ENCODE measurements at regions not wholly inside any gene's neighbourhood (a gene's known extent, or its start where the extent isn't known, plus 50 kb on each side); places are given as distances from the start of the nearest gene placed in this dataset.
"Not testable (repeated sequence)": the region's sequence is repeated elsewhere in the genome, so short reads cannot be mapped to it uniquely, and the experiment has no call there.

GRCh38 chr1:145553795-145554194 is 54.0 kb upstream of the GPR89A start:
- not testable (repeated sequence) for H3K4me3 Mint-ChIP-seq
- H3K27me3 Mint-ChIP-seq, result peaks cover 16% of the 10 kb centered on the region

DNA sequence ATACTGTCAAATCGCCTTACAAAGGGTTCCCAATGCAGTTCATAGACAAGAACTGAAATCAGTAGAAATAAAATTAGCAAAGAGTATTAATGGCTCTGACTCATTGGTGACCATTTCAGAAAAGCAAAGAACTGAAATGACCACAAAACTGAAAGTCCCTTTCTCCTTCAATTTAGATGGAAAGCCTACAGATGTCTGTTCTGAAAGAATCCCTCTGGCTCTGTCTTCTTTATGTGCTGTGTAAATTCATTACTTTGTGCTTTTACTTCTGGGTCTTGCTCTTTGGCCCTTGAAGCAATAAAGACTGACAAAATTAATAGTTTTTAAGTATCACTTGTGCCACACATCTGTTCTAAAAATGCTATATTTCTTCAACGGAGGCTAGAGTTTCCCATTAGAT is 62.7 kb upstream of the GPR89A start:
- Mint-ChIP-seq H3K27me3 (peaks cover 24% of the 10 kb centered on the region), H3K4me1 (no peaks in the 10 kb centered on the region), H3K27ac (no peak overlapping the region), H3K36me3 (ENCODE audit: low read depth) (no peaks in the 10 kb centered on the region), H3K4me3 (no peak overlapping the region)
- no peaks in the 10 kb centered on the region for H3K9me3 ChIP-seq (ENCODE audit: control insufficient read depth, low read length, poor library complexity, severe bottlenecking)
- ATAC-seq (no peak), DNase-seq (no peak)

More at GRCh38 chr1:145553795-145554194, 54.0 kb upstream of the GPR89A start:
- not testable (repeated sequence) for H3K9me3 ChIP-seq (ENCODE audit: control insufficient read depth, low read length, poor library complexity, severe bottlenecking); H3K36me3 Mint-ChIP-seq (ENCODE audit: low read depth); H3K4me1 Mint-ChIP-seq; DNase-seq; ATAC-seq; H3K27ac Mint-ChIP-seq

DNA sequence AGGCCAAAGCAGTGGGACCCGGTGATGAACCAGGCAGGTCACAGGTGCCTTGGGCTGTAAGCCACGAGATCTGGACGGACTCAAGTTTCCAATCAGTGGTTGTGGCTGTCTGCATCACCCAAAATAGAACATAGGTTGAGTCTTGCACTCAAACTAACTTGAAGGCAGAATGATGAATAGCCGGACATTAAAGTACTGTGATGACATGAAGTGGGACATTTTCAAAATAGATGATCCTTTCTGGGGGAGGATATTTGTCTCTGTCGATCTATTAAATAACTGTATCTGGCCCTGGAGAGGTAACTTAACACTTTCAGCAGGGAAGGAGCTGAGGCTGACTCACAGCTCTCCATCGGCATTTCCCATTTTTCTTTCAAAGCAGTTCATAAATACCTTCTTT is 66.1 kb upstream of the GPR89A start:
- not testable (repeated sequence) for H3K4me1 Mint-ChIP-seq; ATAC-seq; H3K4me3 Mint-ChIP-seq; H3K9me3 ChIP-seq (ENCODE audit: control insufficient read depth, low read length, poor library complexity, severe bottlenecking); H3K36me3 Mint-ChIP-seq (ENCODE audit: low read depth); DNase-seq; H3K27ac Mint-ChIP-seq
- H3K27me3 Mint-ChIP-seq, result peaks cover 40% of the 10 kb centered on the region

GRCh38 chr1:145541246-145541645 is 66.5 kb upstream of the GPR89A start:
- peaks cover 40% of the 10 kb centered on the region for H3K27me3 Mint-ChIP-seq
- not testable (repeated sequence) for ATAC-seq; DNase-seq; H3K9me3 ChIP-seq (ENCODE audit: control insufficient read depth, low read length, poor library complexity, severe bottlenecking); H3K27ac Mint-ChIP-seq; H3K4me3 Mint-ChIP-seq; H3K36me3 Mint-ChIP-seq (ENCODE audit: low read depth); H3K4me1 Mint-ChIP-seq

GRCh38 chr1:145538118-145538882 is 69.5 kb upstream of the GPR89A start:
- not testable (repeated sequence) for H3K4me1 Mint-ChIP-seq; DNase-seq; H3K9me3 ChIP-seq (ENCODE audit: control insufficient read depth, low read length, poor library complexity, severe bottlenecking); H3K4me3 Mint-ChIP-seq; H3K27ac Mint-ChIP-seq; ATAC-seq; H3K36me3 Mint-ChIP-seq (ENCODE audit: low read depth)
- H3K27me3 Mint-ChIP-seq, result peaks cover 40% of the 10 kb centered on the region

DNA sequence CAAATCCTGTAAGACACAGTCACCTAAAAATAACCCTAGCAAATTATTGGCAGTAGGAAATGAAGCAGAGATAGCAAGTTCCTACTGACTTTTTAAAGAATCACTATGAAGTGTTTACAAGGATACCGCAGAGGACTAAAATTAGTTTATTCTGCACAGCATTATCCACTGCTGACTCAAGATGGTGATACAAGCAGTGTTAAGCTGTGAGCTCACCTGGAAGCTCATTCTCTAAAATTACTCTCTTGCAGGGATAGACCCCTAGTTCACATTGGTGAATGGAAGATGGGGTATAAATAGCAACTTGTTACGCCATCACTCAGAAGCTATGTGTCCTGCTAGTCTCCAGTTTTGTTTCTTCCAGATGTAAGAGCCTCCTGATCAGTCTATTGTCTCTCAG is 70.8 kb upstream of the GPR89A start:
- not testable (repeated sequence) for H3K9me3 ChIP-seq (ENCODE audit: control insufficient read depth, low read length, poor library complexity, severe bottlenecking); ATAC-seq; DNase-seq; H3K4me1 Mint-ChIP-seq; H3K36me3 Mint-ChIP-seq (ENCODE audit: low read depth); H3K4me3 Mint-ChIP-seq; H3K27ac Mint-ChIP-seq
- peaks cover 33% of the 10 kb centered on the region for H3K27me3 Mint-ChIP-seq

- not testable (repeated sequence) for ATAC-seq; H3K27ac Mint-ChIP-seq; H3K36me3 Mint-ChIP-seq (ENCODE audit: low read depth); H3K9me3 ChIP-seq (ENCODE audit: control insufficient read depth, low read length, poor library complexity, severe bottlenecking); H3K4me3 Mint-ChIP-seq; DNase-seq; H3K4me1 Mint-ChIP-seq
- peaks cover 22% of the 10 kb centered on the region for H3K27me3 Mint-ChIP-seq
These were observed 72.3 kb upstream of the GPR89A start for GRCh38 chr1:145535461-145535860.

DNA sequence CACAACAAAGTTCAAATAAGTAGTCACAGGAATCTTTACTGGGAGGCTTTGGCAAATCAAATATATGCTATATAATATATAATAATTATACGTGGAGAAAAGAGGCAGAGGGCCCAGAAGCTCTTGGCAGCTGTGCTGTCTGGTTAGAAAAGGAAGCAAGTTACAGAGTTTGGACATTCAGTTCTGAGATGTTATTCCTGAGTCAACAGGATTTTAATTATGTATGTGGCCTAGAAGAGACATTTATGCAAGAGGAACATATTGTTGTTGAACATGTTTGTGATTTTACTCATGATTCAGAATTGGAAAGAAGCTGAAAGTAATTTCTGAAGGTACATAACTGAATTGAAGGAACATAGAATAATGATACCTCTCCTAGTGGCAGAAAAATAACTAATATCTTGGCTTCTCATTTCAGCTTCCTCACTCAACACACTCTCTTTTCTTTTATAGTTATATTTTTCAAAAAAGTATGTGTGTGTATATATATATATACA is 79.7 kb upstream of the GPR89A start:
- H3K36me3 Mint-ChIP-seq (ENCODE audit: low read depth); ATAC-seq; H3K9me3 ChIP-seq (ENCODE audit: control insufficient read depth, low read length, poor library complexity, severe bottlenecking); H3K4me1 Mint-ChIP-seq; H3K27ac Mint-ChIP-seq; H3K27me3 Mint-ChIP-seq; H3K4me3 Mint-ChIP-seq; DNase-seq: not testable (repeated sequence)

DNA sequence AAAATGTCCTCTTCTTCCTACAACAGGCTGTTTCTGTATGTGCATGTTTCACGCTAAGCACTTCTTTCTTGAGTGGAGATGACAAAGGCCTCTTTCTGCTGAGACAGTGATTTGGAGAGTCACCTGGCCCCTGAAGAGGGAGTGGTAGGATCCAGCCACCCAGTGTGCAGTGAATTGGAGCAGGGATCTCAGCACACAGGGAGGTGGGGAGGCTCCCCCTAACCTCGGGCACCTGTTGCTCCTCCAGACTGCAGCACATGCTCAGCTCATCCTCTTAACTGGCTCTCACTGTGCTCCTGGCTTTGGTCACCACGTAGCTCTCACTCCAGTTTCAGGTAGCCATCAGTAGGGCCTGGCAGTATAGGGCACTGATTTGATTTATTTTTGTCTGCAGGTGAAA is 87.6 kb upstream of the GPR89A start:
- H3K4me1 Mint-ChIP-seq; ATAC-seq; DNase-seq; H3K9me3 ChIP-seq (ENCODE audit: control insufficient read depth, low read length, poor library complexity, severe bottlenecking); H3K36me3 Mint-ChIP-seq (ENCODE audit: low read depth); H3K4me3 Mint-ChIP-seq; H3K27ac Mint-ChIP-seq: not testable (repeated sequence)
- H3K27me3 Mint-ChIP-seq, result peaks cover 28% of the 10 kb centered on the region

GRCh38 chr1:145519302-145519701 is 88.5 kb upstream of the GPR89A start:
- not testable (repeated sequence) for DNase-seq; H3K36me3 Mint-ChIP-seq (ENCODE audit: low read depth); ATAC-seq; H3K9me3 ChIP-seq (ENCODE audit: control insufficient read depth, low read length, poor library complexity, severe bottlenecking); H3K27ac Mint-ChIP-seq; H3K4me3 Mint-ChIP-seq; H3K4me1 Mint-ChIP-seq
- peaks cover 28% of the 10 kb centered on the region for H3K27me3 Mint-ChIP-seq

DNA sequence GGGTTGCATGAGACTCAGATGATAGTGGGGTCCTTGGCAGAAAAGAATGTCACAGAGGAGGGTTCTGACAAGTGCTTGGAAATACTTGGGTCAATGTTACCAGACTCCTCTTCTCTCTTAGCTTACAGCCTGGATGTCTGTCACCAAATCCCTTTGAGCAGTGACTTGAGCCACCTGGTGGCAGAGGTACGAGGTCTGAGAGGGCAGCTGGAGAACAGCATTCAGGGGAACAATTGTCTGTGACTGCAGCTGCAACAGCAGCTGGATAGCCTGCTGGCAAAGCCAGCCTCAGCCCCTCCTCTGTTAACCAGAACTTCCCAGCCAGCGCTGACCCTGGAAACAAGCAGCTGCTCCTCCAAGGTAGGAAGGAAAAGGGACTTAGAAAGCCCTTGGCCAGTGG is 87.6 kb upstream of the NBPF20 start:
- not testable (repeated sequence) for H3K36me3 Mint-ChIP-seq (ENCODE audit: low read depth); H3K4me1 Mint-ChIP-seq; H3K27ac Mint-ChIP-seq; H3K27me3 Mint-ChIP-seq; DNase-seq; ATAC-seq; H3K9me3 ChIP-seq (ENCODE audit: control insufficient read depth, low read length, poor library complexity, severe bottlenecking); H3K4me3 Mint-ChIP-seq

GRCh38 chr1:145508053-145508452 is 82.7 kb upstream of the NBPF20 start:
- not testable (repeated sequence) for DNase-seq; H3K9me3 ChIP-seq (ENCODE audit: control insufficient read depth, low read length, poor library complexity, severe bottlenecking); H3K4me1 Mint-ChIP-seq; H3K4me3 Mint-ChIP-seq; H3K27ac Mint-ChIP-seq; H3K27me3 Mint-ChIP-seq; H3K36me3 Mint-ChIP-seq (ENCODE audit: low read depth)
- peak; percentile 85 for ATAC-seq

GRCh38 chr1:145505663-145506647 is 80.6 kb upstream of the NBPF20 start:
- not testable (repeated sequence) for H3K4me3 Mint-ChIP-seq; H3K27me3 Mint-ChIP-seq; H3K27ac Mint-ChIP-seq; DNase-seq; H3K36me3 Mint-ChIP-seq (ENCODE audit: low read depth); H3K4me1 Mint-ChIP-seq; H3K9me3 ChIP-seq (ENCODE audit: control insufficient read depth, low read length, poor library complexity, severe bottlenecking)
- ATAC-seq, result peak; percentile 74

Data from T-helper 17 cell (primary cell).